Stomach (tissue), 8 donors: ENCODE measurements at regions not wholly inside any gene's neighbourhood (a gene's known extent, or its start where the extent isn't known, plus 50 kb on each side); places are given as distances from the start of the nearest gene placed in this dataset.

Source experiments
- DNase-seq, 2 donors: peaks; one replicate each; pipeline versions ENCODE4 v3.0.0 to v3.0.0-alpha.2; 2013 to 2019
- H3K27ac ChIP-seq, 5 donors: fragments of 200-600 bp in 4 of 5; sonication (generic) in 4 of 5; one replicate each; pipeline ENCODE4 v1.5.1; 2013 to 2019; ENCODE audit warnings: mild to moderate bottlenecking in 1 of 5, moderate library complexity in 1 of 5
- H3K27me3 ChIP-seq, 3 donors: fragments of 200-600 bp; sonication (generic); one replicate each; pipeline ENCODE4 v1.5.1; 2017 to 2019; ENCODE audit warnings: mixed run types in 1 of 3
- H3K36me3 ChIP-seq, 4 donors: fragments of 200-600 bp; sonication (generic); 1 replicate in 3 of 4; 2 replicates in 1 of 4; pipeline ENCODE4 v1.5.1; 2016 to 2019
- H3K4me1 ChIP-seq, 4 donors: fragments of 200-600 bp; sonication (generic); one replicate each; pipeline ENCODE4 v1.5.1; 2016 to 2019
- H3K4me3 ChIP-seq, 4 donors: fragments of 200-600 bp; sonication (generic) in 3 of 4; one replicate each; pipeline ENCODE4 v1.5.1; 2016 to 2019; ENCODE audit warnings: mild to moderate bottlenecking in 1 of 4
- H3K9me3 ChIP-seq, 4 donors: fragments of 200-600 bp; sonication (generic); one replicate each; pipeline ENCODE4 v1.5.1; 2016 to 2019
- CTCF ChIP-seq, 7 experiments: fragments of 450-650 bp in 4 of 7; fragments of 200-600 bp in 3 of 7; sonication (generic) in 3 of 7; IDR thresholded peaks; one replicate each; pipeline ENCODE4 v1.5.1; 2016 to 2019; ENCODE audit warnings: antibody characterized with exemption in 7 of 7, control low read depth in 2 of 7, mild to moderate bottlenecking in 1 of 7
- EP300 ChIP-seq: sonication (generic); formaldehyde crosslinking; IDR thresholded peaks from one replicate; pipeline ENCODE4 v1.6.1; 2017; ENCODE audit warnings: antibody characterized with exemption
- POLR2A ChIP-seq, 4 donors: fragments of 450-650 bp; IDR thresholded peaks; one replicate each; pipeline ENCODE4 v1.6.1; 2016; ENCODE audit warnings: antibody characterized with exemption in 4 of 4, control low read depth in 2 of 4, mild to moderate bottlenecking in 1 of 4, moderate library complexity in 1 of 4
- POLR2AphosphoS5 ChIP-seq, 3 donors: sonication (generic); formaldehyde crosslinking; IDR thresholded peaks; one replicate each; pipeline ENCODE4 v1.6.1; 2016; ENCODE audit warnings: antibody characterized with exemption in 3 of 3
- WGBS, 5 donors: extraction: QIAGEN DNeasy Blood & Tissue Kit in 3 of 5; methylation state at CpG; one replicate each; pipeline versions ENCODE4 v1.1.5 to v1.1.7; 2013 to 2018; 5-methylcytosine and 5-hydroxymethylcytosine counted together
- intact Hi-C: fragments of 100-400 bp; cut with DNase I; formaldehyde crosslinking; loops from one replicate; pipeline ENCODE4 v1.15.1; 2023; ENCODE audit warnings: low total_unique reads
- donor health status: healthy with polysubstance abuse.
- donor health status: Bipolar disorder and iron deficiency.
- donor health status: healthy.

- Histone ChIP-seq H3K27ac (no peak overlapping the region), H3K9me3 (no peaks in the 10 kb centered on the region), H3K4me1 (peaks cover 0 to 7% (median 2%) of the 10 kb centered on the region in 4 donors), H3K4me3 (no peak overlapping the region), H3K27me3 (peaks cover 0 to 11% (median 0%) of the 10 kb centered on the region in 3 donors), H3K36me3 (no peaks in the 10 kb centered on the region)
- no peak for DNase-seq
- WGBS, 5 donors: 49 to 54% (median 51%) methylated on average over 4 of the region's 4 CpGs
- no peak for TF ChIP-seq POLR2A (IDR thresholded peaks at IDR 0.05)
- TF ChIP-seq POLR2AphosphoS5 (IDR thresholded peaks at IDR 0.05): no peak
- intact Hi-C loops: no loop called here
Observed at GRCh38 chr18:22814329-22814703, 118.8 kb upstream of the RBBP8 start.

- DNase-seq: peak in 1 of 2 donors; percentile 57
- intact Hi-C loops: no loop called here
- Histone ChIP-seq H3K27ac (no peak overlapping the region), H3K4me1 (peaks cover 0 to 7% (median 2%) of the 10 kb centered on the region in 4 donors), H3K9me3 (no peaks in the 10 kb centered on the region), H3K27me3 (peaks cover 0 to 11% (median 0%) of the 10 kb centered on the region in 3 donors), H3K4me3 (no peak overlapping the region), H3K36me3 (no peaks in the 10 kb centered on the region)
- TF ChIP-seq EP300: no peak
- no peak for TF ChIP-seq POLR2AphosphoS5 (IDR thresholded peaks at IDR 0.05)
- no peak for TF ChIP-seq POLR2A (IDR thresholded peaks at IDR 0.05)
- TF ChIP-seq CTCF (IDR thresholded peaks at IDR 0.05): no peak
- WGBS, 5 donors: 53 to 74% (median 57%) methylated on average over 6 to 18 of the region's 18 CpGs
Observed at GRCh38 chr18:22816266-22817176, 116.6 kb upstream of the RBBP8 start.

- no peak for TF ChIP-seq POLR2A (IDR thresholded peaks at IDR 0.05)
- TF ChIP-seq POLR2AphosphoS5 (IDR thresholded peaks at IDR 0.05): no peak
- TF ChIP-seq CTCF (IDR thresholded peaks at IDR 0.05): no peak
- no peak for TF ChIP-seq EP300
- intact Hi-C loops: no loop called here
- no peak overlapping the region for H3K4me3 ChIP-seq
- H3K27me3 ChIP-seq: peaks cover 0 to 8% (median 0%) of the 10 kb centered on the region in 3 donors
- H3K36me3 ChIP-seq: no peaks in the 10 kb centered on the region
- DNase-seq: peak in 1 of 2 donors; percentile 17
- H3K9me3 ChIP-seq: no peaks in the 10 kb centered on the region
- H3K27ac ChIP-seq: no peak overlapping the region
- 14 to 36% (median 22%) methylated on average over 1 of the region's 1 CpG for WGBS, 5 donors
- peaks cover 0 to 7% (median 2%) of the 10 kb centered on the region in 4 donors for H3K4me1 ChIP-seq
Observed at GRCh38 chr18:22817844-22818243, 115.3 kb upstream of the RBBP8 start.

- Histone ChIP-seq H3K36me3 (no peaks in the 10 kb centered on the region), H3K4me3 (no peak overlapping the region), H3K9me3 (no peaks in the 10 kb centered on the region), H3K27ac (no peak overlapping the region), H3K27me3 (no peaks in the 10 kb centered on the region), H3K4me1 (peaks cover 0 to under 1% (median 0%) of the 10 kb centered on the region in 4 donors)
- intact Hi-C loops: no loop called here
- TF ChIP-seq EP300 (no peak), POLR2A (IDR thresholded peaks at IDR 0.05) (no peak), CTCF (IDR thresholded peaks at IDR 0.05) (no peak), POLR2AphosphoS5 (IDR thresholded peaks at IDR 0.05) (no peak)
- peak in 1 of 2 donors; percentile 18 for DNase-seq
- WGBS, 5 donors: 45 to 64% (median 56%) methylated on average over 3 of the region's 3 CpGs
Observed at GRCh38 chr18:22822024-22822423, 111.1 kb upstream of the RBBP8 start.
